ENCODE measurements at regions not wholly inside any gene's neighbourhood (a gene's known extent, or its start where the extent isn't known, plus 50 kb on each side); places are given as distances from the start of the nearest gene placed in this dataset.

DNA sequence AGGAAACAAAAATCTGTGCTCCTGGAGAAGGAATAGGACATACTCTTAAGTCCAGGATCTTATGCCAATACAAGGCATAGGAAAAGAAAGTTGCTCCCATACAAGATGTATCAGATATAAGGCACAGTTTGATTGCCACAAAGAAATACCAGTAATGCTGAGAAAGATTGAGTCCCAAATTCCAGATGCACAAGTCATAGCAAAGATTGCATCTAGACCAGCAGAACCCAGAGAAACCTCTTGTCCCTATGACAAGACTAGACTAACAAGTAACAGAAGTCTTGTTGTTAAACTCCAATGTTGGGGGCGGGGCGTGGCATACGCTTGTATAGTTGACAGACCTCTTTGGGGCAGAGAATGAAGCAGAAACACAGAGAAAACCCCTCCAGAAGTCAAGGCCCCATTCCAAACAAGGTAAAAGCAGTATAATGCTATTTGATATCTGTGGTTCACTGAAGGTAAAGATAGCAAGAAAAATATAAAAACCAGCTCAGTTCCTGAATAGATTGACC is 671.5 kb upstream of the GRIA3 start:
- Histone ChIP-seq H3K4me3 (no peak overlapping the region), H3K36me3 (no peaks in the 10 kb centered on the region), H3K4me1 (ENCODE audit: insufficient read depth) (no peaks in the 10 kb centered on the region), H3K9me3 (no peaks in the 10 kb centered on the region), H3K27ac (no peak overlapping the region), H3K27me3 (no peaks in the 10 kb centered on the region)
- intact Hi-C loops (cut with DNase I), result no loop called here
- DNase-seq, result no peak
- TF ChIP-seq EP300 (IDR thresholded peaks at IDR 0.05) (no peak), POLR2A (IDR thresholded peaks at IDR 0.05) (no peak)
- TF ChIP-seq, protein P1, sequence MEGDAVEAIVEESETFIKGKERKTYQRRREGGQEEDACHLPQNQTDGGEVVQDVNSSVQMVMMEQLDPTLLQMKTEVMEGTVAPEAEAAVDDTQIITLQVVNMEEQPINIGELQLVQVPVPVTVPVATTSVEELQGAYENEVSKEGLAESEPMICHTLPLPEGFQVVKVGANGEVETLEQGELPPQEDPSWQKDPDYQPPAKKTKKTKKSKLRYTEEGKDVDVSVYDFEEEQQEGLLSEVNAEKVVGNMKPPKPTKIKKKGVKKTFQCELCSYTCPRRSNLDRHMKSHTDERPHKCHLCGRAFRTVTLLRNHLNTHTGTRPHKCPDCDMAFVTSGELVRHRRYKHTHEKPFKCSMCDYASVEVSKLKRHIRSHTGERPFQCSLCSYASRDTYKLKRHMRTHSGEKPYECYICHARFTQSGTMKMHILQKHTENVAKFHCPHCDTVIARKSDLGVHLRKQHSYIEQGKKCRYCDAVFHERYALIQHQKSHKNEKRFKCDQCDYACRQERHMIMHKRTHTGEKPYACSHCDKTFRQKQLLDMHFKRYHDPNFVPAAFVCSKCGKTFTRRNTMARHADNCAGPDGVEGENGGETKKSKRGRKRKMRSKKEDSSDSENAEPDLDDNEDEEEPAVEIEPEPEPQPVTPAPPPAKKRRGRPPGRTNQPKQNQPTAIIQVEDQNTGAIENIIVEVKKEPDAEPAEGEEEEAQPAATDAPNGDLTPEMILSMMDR (IDR thresholded peaks at IDR 0.05), result no peak
- WGBS, 3 donors, result 69 to 87% (median 71%) methylated on average over 3 of the region's 3 CpGs

DNA sequence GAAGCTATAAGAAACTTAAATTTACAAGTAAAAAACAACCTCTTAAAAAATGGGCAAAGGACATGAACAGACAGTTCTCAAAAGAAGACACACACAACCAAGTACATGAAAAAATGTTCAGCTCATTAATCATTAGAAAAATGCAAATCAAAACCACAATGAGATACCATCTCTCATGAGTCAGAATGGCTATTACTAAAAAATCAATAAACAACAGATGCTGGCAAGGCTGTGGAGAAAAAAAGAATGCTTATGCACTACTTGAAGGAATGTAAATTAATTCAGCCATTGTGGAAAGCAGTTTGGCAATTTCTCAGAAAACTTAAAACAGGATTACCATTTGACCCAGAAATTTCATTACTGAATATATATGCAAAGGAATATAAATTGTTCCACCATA is 666.3 kb upstream of the GRIA3 start:
- no peak overlapping the region for H3K4me3 ChIP-seq
- H3K27ac ChIP-seq, result no peak overlapping the region
- no peak for TF ChIP-seq EP300 (IDR thresholded peaks at IDR 0.05)
- TF ChIP-seq, protein P1 (IDR thresholded peaks at IDR 0.05), result no peak
- TF ChIP-seq POLR2A (IDR thresholded peaks at IDR 0.05), result no peak
- no peaks in the 10 kb centered on the region for H3K4me1 ChIP-seq (ENCODE audit: insufficient read depth)
- no peaks in the 10 kb centered on the region for H3K36me3 ChIP-seq
- H3K27me3 ChIP-seq, result no peaks in the 10 kb centered on the region
- peaks cover 0 to 3% of the 10 kb centered on the region in 2 donors for H3K9me3 ChIP-seq
- intact Hi-C loops (cut with DNase I), result no loop called here
- DNase-seq, result no peak

DNA sequence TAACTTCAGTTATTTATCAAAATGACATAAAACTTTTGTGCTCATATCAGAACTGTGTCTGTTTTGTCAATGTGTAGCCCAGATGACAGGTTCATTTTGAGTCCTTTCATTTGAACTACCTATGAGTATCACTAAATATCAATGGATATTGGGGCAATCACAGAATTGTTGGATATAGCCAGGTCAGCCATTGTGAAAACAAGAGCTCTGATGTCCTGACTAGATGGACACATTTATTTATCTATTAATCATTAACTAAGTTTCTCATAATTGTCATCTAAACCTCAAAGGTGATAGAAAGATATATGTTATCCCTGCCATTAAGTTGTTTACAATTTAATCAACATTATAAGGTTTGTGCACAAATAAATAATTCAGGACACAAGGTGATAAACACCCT is 638.3 kb upstream of the GRIA3 start:
- H3K4me3 ChIP-seq, result no peak overlapping the region
- H3K36me3 ChIP-seq, result no peaks in the 10 kb centered on the region
- no peaks in the 10 kb centered on the region for H3K9me3 ChIP-seq
- H3K27me3 ChIP-seq, result no peaks in the 10 kb centered on the region
- no peak for DNase-seq
- intact Hi-C loops (cut with DNase I), result no loop called here
- TF ChIP-seq, protein P1 (IDR thresholded peaks at IDR 0.05), result no peak
- TF ChIP-seq EP300 (IDR thresholded peaks at IDR 0.05) (no peak), POLR2A (IDR thresholded peaks at IDR 0.05) (no peak)
- no peaks in the 10 kb centered on the region for H3K4me1 ChIP-seq (ENCODE audit: insufficient read depth)
- no peak overlapping the region for H3K27ac ChIP-seq

DNA sequence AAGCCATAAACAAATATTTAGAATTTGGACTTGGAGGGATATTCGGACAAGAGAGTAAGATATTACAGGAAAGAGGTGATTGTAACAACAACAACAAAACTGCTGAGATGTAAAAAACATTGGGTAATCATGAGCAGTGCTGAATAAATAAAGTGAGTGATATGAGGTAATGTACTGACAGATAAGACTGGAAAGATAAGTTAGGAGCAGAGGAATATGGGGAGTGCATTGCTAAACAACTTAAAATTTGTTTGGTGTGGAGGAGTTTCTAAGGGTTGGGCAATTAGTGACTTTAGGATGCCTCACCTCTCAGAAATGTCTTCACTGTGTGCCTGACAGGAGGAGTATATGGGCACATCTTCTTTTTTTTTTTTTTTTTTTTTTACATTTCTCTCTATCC is 637.8 kb upstream of the GRIA3 start:
- Histone ChIP-seq H3K27ac (no peak overlapping the region), H3K4me1 (ENCODE audit: insufficient read depth) (no peaks in the 10 kb centered on the region), H3K9me3 (no peaks in the 10 kb centered on the region), H3K36me3 (no peaks in the 10 kb centered on the region), H3K4me3 (no peak overlapping the region), H3K27me3 (no peaks in the 10 kb centered on the region)
- TF ChIP-seq EP300 (IDR thresholded peaks at IDR 0.05), result no peak
- no peak for TF ChIP-seq POLR2A (IDR thresholded peaks at IDR 0.05)
- TF ChIP-seq, protein P1 (IDR thresholded peaks at IDR 0.05), result no peak
- intact Hi-C loops (cut with DNase I), result no loop called here
- DNase-seq, result no peak
- WGBS, 3 donors, result 75 to 87% (median 75%) methylated on average over 1 of the region's 1 CpG

All from ovary (tissue), 7 donors.